Bone marrow (tissue), 2 donors: ENCODE measurements at regions not wholly inside any gene's neighbourhood (a gene's known extent, or its start where the extent isn't known, plus 50 kb on each side); places are given as distances from the start of the nearest gene placed in this dataset.
A peak's percentile ranks its signal among the peaks of the same experiment; 100 is the strongest.

Experiments used
- DNase-seq, 2 donors: peaks; one replicate each; lab custom pipeline; 2025; lab: John Stamatoyannopoulos, UW

- DNase-seq, result no peak
Measured at GRCh38 chr5:125202871-125203438, 456.5 kb upstream of the ZNF608 start.

DNA sequence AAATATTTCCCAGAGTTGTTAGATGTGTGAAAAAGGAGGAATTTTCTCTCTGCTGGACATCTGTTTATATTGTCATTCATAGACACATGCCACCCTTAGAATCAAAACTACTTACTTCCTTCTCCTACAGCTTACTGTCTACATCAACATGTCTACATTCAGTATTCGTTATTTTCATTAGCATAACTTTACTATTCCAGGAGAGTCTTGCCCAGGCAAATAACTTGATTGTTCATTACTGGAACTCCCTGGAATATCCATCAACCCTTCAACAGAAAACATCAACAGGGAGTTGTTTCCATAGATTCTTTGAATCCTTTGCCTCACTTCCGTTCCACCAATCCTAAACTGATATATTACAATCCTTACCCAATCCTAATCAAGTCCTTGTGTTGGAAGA lies 457.5 kb upstream of the ZNF608 start:
- DNase-seq, result no peak

DNA sequence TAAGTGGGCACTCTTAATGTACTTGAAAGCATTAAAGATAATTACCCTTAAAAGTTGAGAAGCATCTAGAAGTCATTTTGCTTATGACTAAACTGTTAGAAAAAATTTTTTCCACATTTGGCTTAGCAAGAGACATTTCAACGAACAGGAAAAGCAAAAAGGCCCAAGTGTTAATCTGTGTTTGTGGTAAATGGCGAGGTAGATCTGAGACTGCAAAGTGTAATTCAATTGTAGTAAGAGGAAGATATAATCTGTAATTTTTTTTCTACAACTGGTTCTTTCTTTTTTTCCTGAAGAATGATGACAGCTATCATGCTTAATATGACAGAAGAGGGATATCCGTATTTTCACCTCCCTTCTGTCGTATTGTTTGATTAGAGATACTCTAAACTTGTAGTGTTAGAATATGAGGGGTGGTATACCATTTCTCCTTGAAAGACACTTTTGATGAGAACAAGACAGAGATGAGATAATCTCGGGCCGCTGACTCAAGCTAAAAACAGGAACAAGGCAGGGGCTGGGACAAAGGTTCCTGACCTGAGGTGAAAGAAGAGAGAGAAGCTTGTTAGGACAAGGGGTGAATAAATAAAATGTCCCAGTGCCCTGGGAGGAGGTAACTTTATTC lies 459.3 kb upstream of the ZNF608 start:
- peak in 1 of 2 donors; percentile 67 for DNase-seq

DNA sequence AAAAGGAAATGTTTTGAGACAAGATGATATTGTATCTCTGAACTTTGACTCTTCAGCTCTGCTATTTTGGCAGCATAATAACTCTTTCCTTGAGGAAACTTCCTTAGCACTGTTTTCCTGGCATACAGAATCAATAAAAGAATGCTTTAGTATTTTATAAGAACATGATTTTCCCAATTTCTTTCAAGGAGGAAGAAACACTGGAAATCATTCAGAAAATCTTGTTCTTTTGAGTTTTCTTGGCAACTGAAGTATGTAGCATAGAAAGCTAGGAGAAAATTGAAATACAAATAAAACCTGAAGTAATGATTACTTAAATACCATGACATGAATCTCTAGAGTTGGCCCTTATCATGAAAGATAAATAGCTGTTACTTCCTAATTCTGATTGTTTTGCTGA lies 461.4 kb upstream of the ZNF608 start:
- no peak for DNase-seq

- no peak for DNase-seq
Measured at GRCh38 chr5:125209650-125210049, 463.2 kb upstream of the ZNF608 start.

DNA sequence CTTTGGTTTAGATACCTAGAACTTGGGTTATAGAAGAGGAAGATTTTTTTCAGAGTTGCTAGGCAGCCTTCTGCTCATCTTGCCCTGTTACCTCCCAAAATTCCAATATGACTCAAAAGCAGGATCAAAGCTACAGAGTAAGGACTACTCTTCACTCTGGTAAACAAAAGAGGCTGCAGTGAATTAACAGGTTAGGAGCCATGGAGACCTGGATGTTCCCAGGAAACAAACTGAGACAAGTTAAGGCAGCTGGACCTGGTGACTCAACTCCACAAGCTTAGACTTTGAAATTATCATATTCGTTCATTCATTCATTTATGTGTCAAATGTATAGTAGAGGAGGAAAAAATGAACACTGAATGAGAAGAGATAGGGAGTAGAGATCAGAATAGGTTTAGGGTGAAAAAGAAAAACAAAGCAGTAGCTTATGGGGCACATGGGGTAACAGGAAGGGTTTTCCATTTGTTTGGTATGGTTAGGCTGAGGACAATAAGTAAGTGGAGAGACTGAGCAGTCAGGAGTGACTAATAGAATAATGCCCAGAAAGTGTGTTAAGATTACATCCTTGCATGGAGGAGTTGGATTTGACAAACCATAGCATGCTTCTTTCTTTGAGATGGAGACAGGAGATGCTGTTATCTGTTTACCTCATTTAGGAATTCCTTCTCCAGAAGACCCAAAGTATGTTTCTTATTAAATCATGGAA lies 464.0 kb upstream of the ZNF608 start:
- no peak for DNase-seq

GRCh38 chr5:125214080-125214479 lies 467.6 kb upstream of the ZNF608 start:
- no peak for DNase-seq

- no peak for DNase-seq
Measured at GRCh38 chr5:125215593-125215992, 469.2 kb upstream of the ZNF608 start.

- DNase-seq, result no peak
Measured at GRCh38 chr5:125219710-125220109, 473.3 kb upstream of the ZNF608 start.

- no peak for DNase-seq
Measured at GRCh38 chr5:125220284-125220683, 473.8 kb upstream of the ZNF608 start.

- no peak for DNase-seq
Measured at GRCh38 chr5:125222597-125223240, 476.3 kb upstream of the ZNF608 start.

- DNase-seq, result no peak
Measured at GRCh38 chr5:125225424-125225823, 479.0 kb upstream of the ZNF608 start.

- no peak for DNase-seq
Measured at GRCh38 chr5:125226825-125227224, 480.4 kb upstream of the ZNF608 start.

DNA sequence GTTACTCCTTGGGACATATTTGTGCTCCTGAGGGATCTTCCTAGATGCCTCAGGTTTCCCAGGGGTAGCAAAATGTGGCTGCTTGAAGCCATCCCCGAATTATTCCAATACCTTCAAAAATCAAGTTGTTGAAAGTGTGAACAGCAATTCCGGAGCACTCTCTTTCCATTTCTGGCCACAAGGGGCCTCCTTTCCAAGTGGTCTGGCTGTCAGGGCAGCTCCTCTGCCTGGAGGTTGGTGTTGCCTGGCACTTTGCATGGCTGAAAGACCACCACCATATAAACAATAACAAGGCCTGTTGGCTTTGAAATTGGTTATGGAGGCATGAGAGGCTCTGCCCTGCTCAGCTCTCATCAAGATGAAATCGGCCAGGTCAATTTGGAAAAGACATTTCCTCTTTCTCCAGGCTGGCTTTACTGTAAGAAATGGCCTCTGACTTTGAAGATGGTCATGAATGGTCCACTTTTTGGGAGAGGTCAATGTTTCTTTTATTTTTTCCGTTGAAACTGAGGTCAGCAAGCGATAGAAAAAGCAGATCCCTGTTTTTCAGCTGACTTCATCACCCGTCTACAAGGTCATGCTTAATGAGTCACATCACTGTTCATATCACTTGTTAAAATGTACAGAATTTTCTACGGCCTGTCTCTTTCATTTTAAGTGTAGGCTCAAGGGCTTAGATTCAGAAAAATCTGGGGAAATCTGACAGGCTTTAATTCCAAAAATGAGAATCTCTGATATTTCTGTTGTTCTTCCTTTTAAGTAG lies 481.1 kb upstream of the ZNF608 start:
- DNase-seq, result no peak

- no peak for DNase-seq
Measured at GRCh38 chr5:125228363-125229070, 482.1 kb upstream of the ZNF608 start.

GRCh38 chr5:125229556-125229955 lies 483.1 kb upstream of the ZNF608 start:
- no peak for DNase-seq

GRCh38 chr5:125232779-125233230 lies 486.4 kb upstream of the ZNF608 start:
- no peak for DNase-seq

DNA sequence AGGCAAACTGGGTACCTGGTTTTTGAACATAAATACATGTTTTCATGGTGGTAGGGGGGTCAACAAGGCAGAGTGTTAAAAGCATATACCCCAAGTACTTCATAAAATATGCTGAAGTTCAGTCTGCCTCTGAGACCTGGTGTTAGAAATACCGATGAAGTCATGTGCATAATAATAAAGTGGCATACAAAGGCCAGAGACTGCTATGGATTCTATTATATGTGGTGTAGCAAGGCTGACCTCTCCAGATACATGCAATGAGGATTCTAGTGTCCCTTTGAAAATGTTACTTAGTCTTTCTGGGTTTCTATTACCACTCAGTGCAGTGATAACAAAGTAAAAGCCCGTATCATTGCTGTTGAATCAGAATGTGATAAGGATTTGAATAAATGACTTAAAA lies 487.5 kb upstream of the ZNF608 start:
- no peak for DNase-seq

GRCh38 chr5:125236007-125236406 lies 489.6 kb upstream of the ZNF608 start:
- no peak for DNase-seq

- DNase-seq, result no peak
Measured at GRCh38 chr5:125236981-125237380, 490.5 kb upstream of the ZNF608 start.

DNA sequence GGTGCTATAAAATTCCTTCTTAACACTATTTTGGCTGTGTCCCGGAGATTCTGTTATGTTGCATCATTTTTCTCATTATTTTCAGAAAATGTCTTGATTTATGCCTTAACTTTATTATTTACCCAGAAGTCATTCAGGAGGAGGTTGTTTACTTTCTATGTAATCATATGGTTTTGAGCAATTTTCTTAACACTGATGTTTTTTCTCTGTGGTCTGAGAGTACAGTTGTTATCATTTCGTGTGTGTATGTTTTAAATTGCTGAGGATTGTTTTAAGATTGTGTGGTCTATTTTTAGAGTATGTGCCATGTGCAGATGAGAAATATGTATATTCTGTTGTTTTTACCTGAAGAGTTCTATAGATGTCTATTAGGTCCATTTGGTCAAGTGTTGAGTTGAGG lies 498.1 kb upstream of the ZNF608 start:
- DNase-seq, result no peak

DNA sequence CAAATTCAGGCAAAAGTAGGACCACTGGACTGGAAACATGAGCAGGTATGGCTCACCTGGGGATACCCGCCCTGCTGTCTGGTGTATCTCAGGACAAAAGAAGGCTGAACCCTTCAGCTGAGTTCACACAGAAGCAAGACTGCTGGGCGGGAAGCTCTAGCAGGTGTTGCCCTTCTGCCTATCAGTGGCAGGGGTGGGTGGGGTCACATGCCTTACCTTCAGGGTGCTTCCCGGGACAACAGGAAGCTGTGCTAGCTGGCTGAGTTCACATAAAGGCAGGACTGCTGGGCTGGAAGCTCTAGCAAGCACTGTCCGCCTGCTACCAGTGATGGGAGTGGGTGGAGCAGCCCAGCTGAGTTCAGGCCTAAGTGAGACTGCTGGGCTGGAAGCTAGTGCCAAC lies 498.8 kb upstream of the ZNF608 start:
- DNase-seq, result no peak
